NOMO-1 treated with DMSO at 0.1 percent for 48 hours (cell line): ENCODE measurements at regions not wholly inside any gene's neighbourhood (a gene's known extent, or its start where the extent isn't known, plus 50 kb on each side); places are given as distances from the start of the nearest gene placed in this dataset.
"Not testable (repeated sequence)": the region's sequence is repeated elsewhere in the genome, so short reads cannot be mapped to it uniquely, and the experiment has no call there.

Source experiments
- DNase-seq: peaks from one replicate; lab custom pipeline; 2025; ENCODE audit not compliant: unreplicated experiment; lab: John Stamatoyannopoulos, UW

DNA sequence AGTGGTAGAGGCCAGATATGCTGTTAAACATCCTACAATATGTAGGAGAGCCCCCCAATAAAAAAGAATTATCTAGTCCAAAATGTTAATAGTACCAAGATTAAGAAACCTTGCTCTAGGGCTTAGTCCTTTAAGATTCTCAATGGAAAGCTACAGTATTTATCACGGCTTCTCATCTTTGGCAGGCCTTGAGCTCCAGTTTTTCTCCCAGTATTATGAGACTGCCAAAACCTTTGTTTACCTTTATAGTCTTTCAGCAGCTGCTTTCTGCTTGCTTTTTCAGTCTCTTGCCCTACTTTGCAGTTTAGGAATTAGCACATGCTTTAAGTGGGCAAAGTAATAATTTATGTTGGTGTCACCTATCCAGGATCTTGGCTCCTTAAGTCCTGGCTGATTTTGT is 59.7 kb downstream of the NHLRC1 start:
- no peak for DNase-seq

GRCh38 chr6:18058429-18058828 is 64.0 kb downstream of the NHLRC1 start:
- no peak for DNase-seq

GRCh38 chr6:18055714-18056382 is 66.6 kb downstream of the NHLRC1 start:
- DNase-seq: no peak

- DNase-seq: no peak
Measured at GRCh38 chr6:18055098-18055497, 67.4 kb downstream of the NHLRC1 start.

DNA sequence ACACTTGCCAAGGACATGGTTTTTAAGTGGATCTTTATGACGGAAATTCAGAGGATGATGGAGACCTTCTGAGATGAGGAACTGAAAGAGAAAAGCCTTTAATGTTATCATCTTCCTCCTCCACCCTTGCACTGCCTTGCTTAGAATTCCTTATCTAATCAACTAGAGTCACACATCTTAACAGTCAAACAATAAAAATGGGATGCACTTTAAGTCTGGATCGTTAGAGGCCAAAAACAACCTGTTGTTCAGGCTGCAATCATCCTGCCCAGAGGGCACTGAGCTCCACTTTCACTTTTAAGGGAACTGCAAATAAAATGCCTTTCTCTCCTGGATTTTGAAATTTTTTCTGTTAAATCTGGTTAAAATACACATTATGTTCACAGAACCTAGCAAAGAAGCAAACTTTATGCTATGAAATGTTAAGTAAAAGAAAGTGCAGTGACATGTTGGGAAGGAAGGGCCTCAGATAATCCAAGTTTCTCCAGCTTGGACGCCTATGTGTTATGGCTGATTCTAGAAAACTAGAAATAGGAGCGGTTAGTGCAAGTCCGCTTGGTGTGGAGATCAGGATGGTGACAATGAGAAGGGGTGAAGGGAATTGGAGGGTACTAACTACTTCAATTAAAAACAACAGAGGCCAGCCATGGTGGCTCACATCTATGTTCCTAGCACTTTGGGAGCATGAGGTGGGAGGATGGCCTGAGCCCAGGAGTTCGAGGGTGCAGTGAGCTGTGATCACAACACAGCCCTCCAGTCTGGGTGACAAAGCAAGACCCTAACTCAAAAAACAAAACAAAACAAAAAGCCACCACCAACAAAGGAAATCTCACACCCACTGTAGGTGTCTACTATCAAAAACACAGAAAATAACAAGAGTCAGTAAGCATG is 66.4 kb upstream of the KIF13A start:
- DNase-seq: peak; percentile 74

DNA sequence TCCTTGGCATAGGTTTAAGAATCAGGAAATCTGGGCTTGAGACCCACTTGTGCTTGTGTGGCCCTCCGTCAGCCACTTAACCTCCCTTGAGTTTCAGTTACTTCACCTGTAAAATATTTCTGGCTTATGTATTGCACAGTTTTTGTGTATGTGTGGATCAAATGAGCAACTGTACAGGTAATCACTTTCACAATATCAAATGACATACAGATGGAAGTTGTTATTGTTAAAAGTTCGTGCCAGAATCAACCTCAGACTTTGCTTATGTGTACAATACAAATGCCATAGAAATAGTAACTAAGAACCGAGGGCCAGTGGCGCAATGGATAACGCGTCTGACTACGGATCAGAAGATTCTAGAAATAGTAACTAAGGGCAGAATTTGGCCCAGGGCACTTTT is 65.6 kb upstream of the KIF13A start:
- peak; percentile 74 for DNase-seq

- no peak for DNase-seq
Measured at GRCh38 chr6:18049646-18050045, 62.2 kb upstream of the KIF13A start.

GRCh38 chr6:18048953-18049630 is 61.7 kb upstream of the KIF13A start:
- no peak for DNase-seq

- no peak for DNase-seq
Measured at GRCh38 chr6:18047406-18047805, 60.0 kb upstream of the KIF13A start.

DNA sequence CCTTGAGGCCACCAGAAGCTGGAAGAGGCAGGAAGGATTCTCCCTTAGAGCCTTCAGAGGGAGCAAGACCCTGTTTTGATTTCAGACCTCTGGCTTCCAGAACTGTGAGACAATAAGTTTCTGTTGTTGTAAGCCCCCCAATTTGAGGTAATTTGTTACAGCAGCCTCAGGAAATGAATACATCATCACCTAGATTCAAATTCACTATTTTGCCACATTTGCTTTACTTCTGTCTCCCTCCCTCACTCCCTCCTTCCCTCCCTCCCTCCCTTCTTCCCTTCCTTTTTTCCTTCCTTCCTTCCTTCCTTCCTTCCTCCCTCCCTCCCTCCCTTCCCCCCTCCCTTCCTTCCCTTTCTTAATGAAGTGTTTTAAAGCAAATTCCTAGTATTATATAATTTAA is 58.1 kb upstream of the KIF13A start:
- no peak for DNase-seq

- no peak for DNase-seq
Measured at GRCh38 chr6:18044108-18044783, 56.8 kb upstream of the KIF13A start.

GRCh38 chr6:18042536-18043145 is 55.2 kb upstream of the KIF13A start:
- no peak for DNase-seq

DNA sequence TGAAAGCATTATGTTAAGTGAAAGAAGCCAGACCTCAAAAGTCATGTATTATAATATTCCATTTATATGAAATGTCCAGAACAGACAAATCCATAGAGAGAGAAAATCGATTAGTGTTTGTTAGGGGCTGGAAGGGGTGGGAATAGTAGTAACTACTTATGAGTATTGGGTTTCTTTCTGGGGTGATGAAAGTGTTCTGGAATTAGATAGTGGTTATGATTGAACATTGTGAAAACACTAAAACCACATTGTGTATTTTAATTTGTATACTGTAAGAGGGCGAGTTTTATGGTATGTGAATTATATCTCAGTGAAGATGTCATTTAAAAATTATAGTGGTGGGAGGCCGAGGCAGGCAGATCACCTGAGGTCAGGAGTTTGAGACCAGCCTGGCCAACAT is 52.0 kb upstream of the KIF13A start:
- no peak for DNase-seq

- not testable (repeated sequence) for DNase-seq
Measured at GRCh38 chr6:18038235-18038634, 50.8 kb upstream of the KIF13A start.
